C4-2B (cell line): ENCODE measurements at regions not wholly inside any gene's neighbourhood (a gene's known extent, or its start where the extent isn't known, plus 50 kb on each side); places are given as distances from the start of the nearest gene placed in this dataset.

ENCODE experiments used
- ZFX ChIP-seq: fragments of 450-650 bp; IDR thresholded peaks from 2 replicates; pipeline ENCODE4 v1.6.1; 2017
- TF ChIP-seq, protein P1 (sequence below): fragments of 450-650 bp; conservative IDR thresholded peaks from 2 replicates; pipeline ENCODE4 v1.5.1; 2017; ENCODE audit warnings: mild to moderate bottlenecking

DNA sequence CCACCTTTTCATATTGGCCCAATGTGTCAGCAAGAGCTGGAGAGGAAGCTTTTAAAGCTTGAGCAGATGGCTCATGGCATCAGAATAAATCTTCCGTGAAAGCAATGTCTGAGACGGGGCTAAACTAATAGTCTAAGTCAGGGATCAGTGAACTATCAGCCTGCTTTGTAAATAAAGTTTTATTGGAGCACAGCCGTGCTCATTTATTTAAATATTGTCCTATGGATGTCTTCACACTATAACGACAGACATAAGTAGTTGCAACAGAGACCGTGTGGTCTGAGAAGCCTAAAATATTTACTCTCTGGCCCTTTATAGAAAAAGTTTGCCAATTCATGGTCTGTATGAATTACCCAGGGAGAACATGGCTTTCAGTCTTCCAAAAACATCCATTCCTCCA is 85.6 kb upstream of the SLC44A1 start:
- TF ChIP-seq, protein P1, sequence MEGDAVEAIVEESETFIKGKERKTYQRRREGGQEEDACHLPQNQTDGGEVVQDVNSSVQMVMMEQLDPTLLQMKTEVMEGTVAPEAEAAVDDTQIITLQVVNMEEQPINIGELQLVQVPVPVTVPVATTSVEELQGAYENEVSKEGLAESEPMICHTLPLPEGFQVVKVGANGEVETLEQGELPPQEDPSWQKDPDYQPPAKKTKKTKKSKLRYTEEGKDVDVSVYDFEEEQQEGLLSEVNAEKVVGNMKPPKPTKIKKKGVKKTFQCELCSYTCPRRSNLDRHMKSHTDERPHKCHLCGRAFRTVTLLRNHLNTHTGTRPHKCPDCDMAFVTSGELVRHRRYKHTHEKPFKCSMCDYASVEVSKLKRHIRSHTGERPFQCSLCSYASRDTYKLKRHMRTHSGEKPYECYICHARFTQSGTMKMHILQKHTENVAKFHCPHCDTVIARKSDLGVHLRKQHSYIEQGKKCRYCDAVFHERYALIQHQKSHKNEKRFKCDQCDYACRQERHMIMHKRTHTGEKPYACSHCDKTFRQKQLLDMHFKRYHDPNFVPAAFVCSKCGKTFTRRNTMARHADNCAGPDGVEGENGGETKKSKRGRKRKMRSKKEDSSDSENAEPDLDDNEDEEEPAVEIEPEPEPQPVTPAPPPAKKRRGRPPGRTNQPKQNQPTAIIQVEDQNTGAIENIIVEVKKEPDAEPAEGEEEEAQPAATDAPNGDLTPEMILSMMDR, result no peak
- TF ChIP-seq ZFX, result no peak
